GM11168 (cell line): ENCODE measurements at regions not wholly inside any gene's neighbourhood (a gene's known extent, or its start where the extent isn't known, plus 50 kb on each side); places are given as distances from the start of the nearest gene placed in this dataset.
"Not testable (repeated sequence)": the region's sequence is repeated elsewhere in the genome, so short reads cannot be mapped to it uniquely, and the experiment has no call there.

Experiments used
- in situ Hi-C: fragments of 300-500 bp; cut with MboI; formaldehyde crosslinking; loops from one replicate; pipeline ENCODE4 v1.12.0; 2022; ENCODE audit warnings: low sequenced_read_pairs; ENCODE audit not compliant: unreplicated experiment

- in situ Hi-C loops, result no loop called here
These were observed 80.3 kb upstream of the FST start for GRCh38 chr5:53399926-53400697.

- in situ Hi-C loops, result no loop called here
These were observed 77.1 kb upstream of the FST start for GRCh38 chr5:53403291-53403690.

GRCh38 chr5:53403758-53404157, 76.7 kb upstream of the FST start:
- in situ Hi-C loops, result no loop called here

GRCh38 chr5:53405396-53405795, 75.0 kb upstream of the FST start:
- in situ Hi-C loops, result no loop called here

- in situ Hi-C loops, result no loop called here
These were observed 73.7 kb upstream of the FST start for GRCh38 chr5:53406630-53407316.

GRCh38 chr5:53407373-53407772, 73.1 kb upstream of the FST start:
- in situ Hi-C loops, result no loop called here

GRCh38 chr5:53411388-53411787, 69.0 kb upstream of the FST start:
- in situ Hi-C loops, result no loop called here

- in situ Hi-C loops, result not testable (repeated sequence)
These were observed 67.9 kb upstream of the FST start for GRCh38 chr5:53412499-53412898.

- in situ Hi-C loops, result no loop called here
These were observed 64.2 kb upstream of the FST start for GRCh38 chr5:53416144-53416738.

- in situ Hi-C loops, result no loop called here
These were observed 62.0 kb upstream of the FST start for GRCh38 chr5:53418409-53418808.

- in situ Hi-C loops, result no loop called here
These were observed 61.4 kb upstream of the FST start for GRCh38 chr5:53418826-53419658.

GRCh38 chr5:53422539-53422938, 57.9 kb upstream of the FST start:
- in situ Hi-C loops, result no loop called here

GRCh38 chr5:53423724-53424123, 56.7 kb upstream of the FST start:
- in situ Hi-C loops, result no loop called here

- in situ Hi-C loops, result loop anchor here (25.0 kb wide), 1 partner anchor 987 kb away; no protein-coding TSS in a partner anchor
These were observed 55.5 kb upstream of the FST start for GRCh38 chr5:53424686-53425615.

- in situ Hi-C loops, result loop anchor here (25.0 kb wide), 1 partner anchor 986 kb away; no protein-coding TSS in a partner anchor
These were observed 54.5 kb upstream of the FST start for GRCh38 chr5:53425687-53426511.

GRCh38 chr5:53426512-53426830, 54.0 kb upstream of the FST start:
- in situ Hi-C loops, result loop anchor here (25.0 kb wide), 1 partner anchor 986 kb away; no protein-coding TSS in a partner anchor

- in situ Hi-C loops, result loop anchor here (25.0 kb wide), 1 partner anchor 985 kb away; no protein-coding TSS in a partner anchor
These were observed 53.6 kb upstream of the FST start for GRCh38 chr5:53426878-53427277.

- in situ Hi-C loops, result loop anchor here (25.0 kb wide), 1 partner anchor 984 kb away; no protein-coding TSS in a partner anchor
These were observed 52.5 kb upstream of the FST start for GRCh38 chr5:53427965-53428364.
